GM12878 (cell line): ENCODE measurements at regions not wholly inside any gene's neighbourhood (a gene's known extent, or its start where the extent isn't known, plus 50 kb on each side); places are given as distances from the start of the nearest gene placed in this dataset.

Experiments
- ATAC-seq: fragments of 200-7000 bp; cut with Tn5 transposase; 3 replicates; pipeline ENCODE4 v1.9.1; 2020; ENCODE audit warnings: mild to moderate bottlenecking, moderate library complexity
- BruUV-seq: library from RNA; stranded (reverse); fragments of 400-500 nt; replicated peaks from 2 replicates; lab custom pipeline; 2021; lab: Mats Ljungman, UMichigan
- CTCF ChIA-PET: fragments of 300-600 bp; sonication (Branson Sonifier 250); formaldehyde crosslinking; extraction: SDS; loops from one replicate; lab custom pipeline; 2021; ENCODE audit warnings: inconsistent platforms; lab: Yijun Ruan, JAX
- POLR2A ChIA-PET: fragments of 350-600 bp; formaldehyde crosslinking; extraction: SDS; loops from one replicate; lab custom pipeline; 2021; ENCODE audit warnings: inconsistent platforms; lab: Charles Lee
- RAD21 ChIA-PET: fragments of 300-600 bp; sonication (Branson Sonifier 250); formaldehyde crosslinking; loops from one replicate; lab custom pipeline; 2023; ENCODE audit warnings: antibody characterized with exemption; ENCODE audit not compliant: unreplicated experiment; lab: Charles Lee
- SMC1A ChIA-PET: fragments of 300-600 bp; sonication (Branson Sonifier 250); formaldehyde crosslinking; loops from one replicate; lab custom pipeline; 2023; ENCODE audit not compliant: unreplicated experiment, uncharacterized antibody; lab: Charles Lee
- DNase-seq: peaks from one replicate; pipeline ENCODE4 v3.0.0-alpha.2; 2011; ENCODE audit warnings: low read depth, low spot score
- FAIRE-seq: peaks from 3 replicates; lab custom pipeline; 2011; peaks lifted over from hg19 to GRCh38; lab: Jason Lieb, UNC
- H2AFZ ChIP-seq: 2 replicates; pipeline ENCODE4 v1.6.0; 2011; ENCODE audit warnings: low read depth, low read length, control low read depth; ENCODE audit not compliant: control insufficient read depth
- H3K27ac ChIP-seq: 2 replicates; pipeline ENCODE4 v1.5.1; 2011; ENCODE audit warnings: control low read depth; ENCODE audit not compliant: control insufficient read depth, insufficient read depth
- H3K27me3 ChIP-seq, 2 experiments: replicated peaks in 1 of 2; 2 replicates each; pipeline versions ENCODE4 v1.6.0 to v1.6.1; 2011; ENCODE audit warnings: low read length in 1 of 2; ENCODE audit not compliant: control insufficient read depth in 2 of 2, insufficient read depth in 2 of 2
- H3K36me3 ChIP-seq, 2 experiments: 2 replicates each; pipeline ENCODE4 v1.5.1; 2011; ENCODE audit warnings: low read length in 1 of 2; ENCODE audit not compliant: control insufficient read depth in 2 of 2, insufficient read depth in 2 of 2
- H3K4me1 ChIP-seq: 2 replicates; pipeline ENCODE4 v1.6.1; 2011; ENCODE audit warnings: mild to moderate bottlenecking, low read length, moderate library complexity, mixed read lengths; ENCODE audit not compliant: control insufficient read depth, insufficient read depth
- H3K4me2 ChIP-seq: 2 replicates; pipeline ENCODE4 v1.6.0; 2011; ENCODE audit warnings: control low read depth; ENCODE audit not compliant: control insufficient read depth, insufficient read depth
- H3K4me3 ChIP-seq: fragments of 200-600 bp; sonication (generic); 2 replicates; pipeline ENCODE4 v1.5.1; 2016
- H3K79me2 ChIP-seq: 2 replicates; pipeline ENCODE4 v1.6.0; 2011; ENCODE audit warnings: low read length; ENCODE audit not compliant: control insufficient read depth, insufficient read depth
- H3K9ac ChIP-seq: 2 replicates; pipeline ENCODE4 v1.8.0; 2011; ENCODE audit warnings: low read length, control low read depth, mixed read lengths; ENCODE audit not compliant: control insufficient read depth, insufficient read depth
- H3K9me3 ChIP-seq: replicated peaks from 3 replicates; pipeline ENCODE4 v1.5.1; 2011; ENCODE audit warnings: mild to moderate bottlenecking, low read length; ENCODE audit not compliant: control insufficient read depth, insufficient read depth
- H4K20me1 ChIP-seq: 2 replicates; pipeline ENCODE4 v1.6.0; 2011; ENCODE audit not compliant: control insufficient read depth, insufficient read depth
- BHLHE40 ChIP-seq, 2 experiments: fragments of 450-650 bp in 1 of 2; IDR thresholded peaks; 2 replicates each; pipeline ENCODE4 v1.6.1; 2011 to 2017; ENCODE audit warnings: low read depth in 2 of 2, borderline replicate concordance in 1 of 2, improper control_type of control experiment in 1 of 2, low read length in 1 of 2, mild to moderate bottlenecking in 1 of 2
- MYB ChIP-seq: fragments of 150-350 bp; IDR thresholded peaks from 2 replicates; pipeline ENCODE4 v1.6.1; 2014; ENCODE audit warnings: mild to moderate bottlenecking, low read depth, low read length, borderline replicate concordance
- NRF1 ChIP-seq: conservative IDR thresholded peaks from 2 replicates; pipeline ENCODE4 v1.6.1; 2011; ENCODE audit warnings: mild to moderate bottlenecking, low read depth, low read length, improper control_type of control experiment
- RFX5 ChIP-seq: IDR thresholded peaks from 2 replicates; pipeline ENCODE4 v1.6.1; 2011; ENCODE audit warnings: low read depth, low read length, improper control_type of control experiment
- SMC3 ChIP-seq: IDR thresholded peaks from 2 replicates; pipeline ENCODE4 v1.6.1; 2011; ENCODE audit warnings: low read length, improper control_type of control experiment, borderline replicate concordance
- STAT1 ChIP-seq: fragments of 450-650 bp; conservative IDR thresholded peaks from 2 replicates; pipeline ENCODE4 v1.6.1; 2014; ENCODE audit warnings: antibody characterized with exemption, mild to moderate bottlenecking
- TARDBP ChIP-seq: IDR thresholded peaks from 2 replicates; pipeline ENCODE4 v1.6.1; 2016; ENCODE audit warnings: borderline replicate concordance
- YBX1 ChIP-seq: fragments of 450-650 bp; IDR thresholded peaks from 2 replicates; pipeline ENCODE4 v1.6.1; 2016; ENCODE audit warnings: antibody characterized with exemption
- YY1 ChIP-seq: IDR thresholded peaks from 2 replicates; pipeline ENCODE4 v1.6.1; 2011; ENCODE audit warnings: low read depth, mild to moderate bottlenecking, low read length
- ZNF207 ChIP-seq: fragments of 450-650 bp; IDR thresholded peaks from 2 replicates; pipeline ENCODE4 v1.6.1; 2014; ENCODE audit warnings: antibody characterized with exemption, mild to moderate bottlenecking, borderline replicate concordance
- in situ Hi-C: fragments of 300-500 bp; cut with MboI; formaldehyde crosslinking; loops from 9 replicates; pipeline ENCODE4 v1.14.3; 2018; ENCODE audit warnings: mixed read lengths
- intact Hi-C: fragments of 100-400 bp; cut with micrococcal nuclease; formaldehyde crosslinking; loops from one replicate; pipeline ENCODE4 v1.14.2; 2022; ENCODE audit not compliant: unreplicated experiment
- TF ChIP-seq, protein P1 (sequence below): fragments of 450-650 bp; formaldehyde crosslinking; IDR thresholded peaks from 2 replicates; pipeline ENCODE4 v1.4.0; 2020; ENCODE audit warnings: mild to moderate bottlenecking, moderate library complexity
- TF ChIP-seq, protein P2 (sequence below): fragments of 150-350 bp; IDR thresholded peaks from 2 replicates; pipeline ENCODE4 v1.6.1; 2014; ENCODE audit warnings: mild to moderate bottlenecking, low read depth, low read length
- TF ChIP-seq, protein P3 (sequence below): fragments of 450-650 bp; IDR thresholded peaks from 2 replicates; pipeline ENCODE4 v1.6.1; 2014; ENCODE audit warnings: mild to moderate bottlenecking
- TF ChIP-seq, protein P4 (sequence below): fragments of 450-650 bp; IDR thresholded peaks from 2 replicates; pipeline ENCODE4 v1.6.1; 2016; ENCODE audit warnings: mild to moderate bottlenecking

DNA sequence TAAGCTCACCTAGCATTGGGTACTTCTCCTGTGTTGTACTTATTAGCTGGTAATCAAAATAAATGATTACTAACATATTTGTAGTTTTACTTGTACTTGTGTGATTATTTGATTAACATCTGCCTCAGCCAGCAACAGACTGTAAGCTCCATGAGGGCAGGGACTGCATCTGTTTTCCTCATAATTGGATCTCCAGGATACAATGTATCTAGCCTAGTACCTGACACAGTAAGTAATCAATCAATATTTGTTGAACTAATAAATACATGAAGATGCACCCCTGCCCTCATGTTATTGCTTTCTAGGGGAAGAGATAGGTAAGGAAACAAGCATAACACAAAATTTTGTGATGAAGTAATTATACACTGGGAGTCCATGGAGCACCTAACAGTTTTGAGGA lies 101.5 kb downstream of the TENT5C start:
- Histone ChIP-seq H3K4me1 (no peaks in the 10 kb centered on the region), H3K27me3 (no peaks in the 10 kb centered on the region), H3K79me2 (no peaks in the 10 kb centered on the region), H3K4me2 (no peak overlapping the region), H4K20me1 (no peaks in the 10 kb centered on the region), H3K36me3 (no peaks in the 10 kb centered on the region), H3K4me3 (no peak overlapping the region), H3K27ac (no peak overlapping the region), H2AFZ (no peak overlapping the region), H3K9ac (no peak overlapping the region), H3K9me3 (no peaks in the 10 kb centered on the region; the same call in 2 of the 3 replicates)
- ChIA-PET RAD21 (no interaction called here), CTCF (interaction anchor here (1.1 to 1.8 kb wide), 2 partner anchors 12 to 48 kb away, joined by 3 to 4 read pairs; no protein-coding TSS in a partner anchor), SMC1A (no interaction called here), POLR2A (no interaction called here)
- in situ Hi-C loops (no loop called here), intact Hi-C loops (no loop called here)
- DNase-seq (no peak), FAIRE-seq (no peak), ATAC-seq (no peak)
- BruUV-seq, result no TSS peak
- TF ChIP-seq RFX5 (no peak), MYB (no peak), TARDBP (no peak), SMC3 (no peak), NRF1 (no peak), BHLHE40 (IDR thresholded peaks at IDR 0.05; ENCODE audit: borderline replicate concordance in 1 of 2, low read depth in 2 of 2, low read length in 1 of 2) (no peak), YBX1 (no peak), ZNF207 (no peak), YY1 (no peak), STAT1 (no peak)
- TF ChIP-seq, protein P1, sequence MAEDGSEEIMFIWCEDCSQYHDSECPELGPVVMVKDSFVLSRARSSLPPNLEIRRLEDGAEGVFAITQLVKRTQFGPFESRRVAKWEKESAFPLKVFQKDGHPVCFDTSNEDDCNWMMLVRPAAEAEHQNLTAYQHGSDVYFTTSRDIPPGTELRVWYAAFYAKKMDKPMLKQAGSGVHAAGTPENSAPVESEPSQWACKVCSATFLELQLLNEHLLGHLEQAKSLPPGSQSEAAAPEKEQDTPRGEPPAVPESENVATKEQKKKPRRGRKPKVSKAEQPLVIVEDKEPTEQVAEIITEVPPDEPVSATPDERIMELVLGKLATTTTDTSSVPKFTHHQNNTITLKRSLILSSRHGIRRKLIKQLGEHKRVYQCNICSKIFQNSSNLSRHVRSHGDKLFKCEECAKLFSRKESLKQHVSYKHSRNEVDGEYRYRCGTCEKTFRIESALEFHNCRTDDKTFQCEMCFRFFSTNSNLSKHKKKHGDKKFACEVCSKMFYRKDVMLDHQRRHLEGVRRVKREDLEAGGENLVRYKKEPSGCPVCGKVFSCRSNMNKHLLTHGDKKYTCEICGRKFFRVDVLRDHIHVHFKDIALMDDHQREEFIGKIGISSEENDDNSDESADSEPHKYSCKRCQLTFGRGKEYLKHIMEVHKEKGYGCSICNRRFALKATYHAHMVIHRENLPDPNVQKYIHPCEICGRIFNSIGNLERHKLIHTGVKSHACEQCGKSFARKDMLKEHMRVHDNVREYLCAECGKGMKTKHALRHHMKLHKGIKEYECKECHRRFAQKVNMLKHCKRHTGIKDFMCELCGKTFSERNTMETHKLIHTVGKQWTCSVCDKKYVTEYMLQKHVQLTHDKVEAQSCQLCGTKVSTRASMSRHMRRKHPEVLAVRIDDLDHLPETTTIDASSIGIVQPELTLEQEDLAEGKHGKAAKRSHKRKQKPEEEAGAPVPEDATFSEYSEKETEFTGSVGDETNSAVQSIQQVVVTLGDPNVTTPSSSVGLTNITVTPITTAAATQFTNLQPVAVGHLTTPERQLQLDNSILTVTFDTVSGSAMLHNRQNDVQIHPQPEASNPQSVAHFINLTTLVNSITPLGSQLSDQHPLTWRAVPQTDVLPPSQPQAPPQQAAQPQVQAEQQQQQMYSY (CRISPR knock-in tag), result no peak
- TF ChIP-seq, protein P2, sequence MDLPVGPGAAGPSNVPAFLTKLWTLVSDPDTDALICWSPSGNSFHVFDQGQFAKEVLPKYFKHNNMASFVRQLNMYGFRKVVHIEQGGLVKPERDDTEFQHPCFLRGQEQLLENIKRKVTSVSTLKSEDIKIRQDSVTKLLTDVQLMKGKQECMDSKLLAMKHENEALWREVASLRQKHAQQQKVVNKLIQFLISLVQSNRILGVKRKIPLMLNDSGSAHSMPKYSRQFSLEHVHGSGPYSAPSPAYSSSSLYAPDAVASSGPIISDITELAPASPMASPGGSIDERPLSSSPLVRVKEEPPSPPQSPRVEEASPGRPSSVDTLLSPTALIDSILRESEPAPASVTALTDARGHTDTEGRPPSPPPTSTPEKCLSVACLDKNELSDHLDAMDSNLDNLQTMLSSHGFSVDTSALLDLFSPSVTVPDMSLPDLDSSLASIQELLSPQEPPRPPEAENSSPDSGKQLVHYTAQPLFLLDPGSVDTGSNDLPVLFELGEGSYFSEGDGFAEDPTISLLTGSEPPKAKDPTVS, result no peak
- TF ChIP-seq, protein P3, sequence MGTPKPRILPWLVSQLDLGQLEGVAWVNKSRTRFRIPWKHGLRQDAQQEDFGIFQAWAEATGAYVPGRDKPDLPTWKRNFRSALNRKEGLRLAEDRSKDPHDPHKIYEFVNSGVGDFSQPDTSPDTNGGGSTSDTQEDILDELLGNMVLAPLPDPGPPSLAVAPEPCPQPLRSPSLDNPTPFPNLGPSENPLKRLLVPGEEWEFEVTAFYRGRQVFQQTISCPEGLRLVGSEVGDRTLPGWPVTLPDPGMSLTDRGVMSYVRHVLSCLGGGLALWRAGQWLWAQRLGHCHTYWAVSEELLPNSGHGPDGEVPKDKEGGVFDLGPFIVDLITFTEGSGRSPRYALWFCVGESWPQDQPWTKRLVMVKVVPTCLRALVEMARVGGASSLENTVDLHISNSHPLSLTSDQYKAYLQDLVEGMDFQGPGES, result no peak
- TF ChIP-seq, protein P4, sequence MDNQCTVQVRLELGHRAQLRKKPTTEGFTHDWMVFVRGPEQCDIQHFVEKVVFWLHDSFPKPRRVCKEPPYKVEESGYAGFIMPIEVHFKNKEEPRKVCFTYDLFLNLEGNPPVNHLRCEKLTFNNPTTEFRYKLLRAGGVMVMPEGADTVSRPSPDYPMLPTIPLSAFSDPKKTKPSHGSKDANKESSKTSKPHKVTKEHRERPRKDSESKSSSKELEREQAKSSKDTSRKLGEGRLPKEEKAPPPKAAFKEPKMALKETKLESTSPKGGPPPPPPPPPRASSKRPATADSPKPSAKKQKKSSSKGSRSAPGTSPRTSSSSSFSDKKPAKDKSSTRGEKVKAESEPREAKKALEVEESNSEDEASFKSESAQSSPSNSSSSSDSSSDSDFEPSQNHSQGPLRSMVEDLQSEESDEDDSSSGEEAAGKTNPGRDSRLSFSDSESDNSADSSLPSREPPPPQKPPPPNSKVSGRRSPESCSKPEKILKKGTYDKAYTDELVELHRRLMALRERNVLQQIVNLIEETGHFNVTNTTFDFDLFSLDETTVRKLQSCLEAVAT, result no peak
